HUES48 (cell line): ENCODE measurements at regions not wholly inside any gene's neighbourhood (a gene's known extent, or its start where the extent isn't known, plus 50 kb on each side); places are given as distances from the start of the nearest gene placed in this dataset.
"Not testable (repeated sequence)": the region's sequence is repeated elsewhere in the genome, so short reads cannot be mapped to it uniquely, and the experiment has no call there.

ENCODE experiments used
- H3K27ac ChIP-seq: one replicate; pipeline ENCODE4 v1.7.0; 2013; ENCODE audit warnings: low read depth, low read length, inconsistent platforms
- H3K27me3 ChIP-seq: 2 replicates; pipeline ENCODE4 v1.6.1; 2013; ENCODE audit warnings: mild to moderate bottlenecking, low read length; ENCODE audit not compliant: control insufficient read depth, insufficient read depth
- H3K36me3 ChIP-seq: 2 replicates; pipeline ENCODE4 v1.6.1; 2013; ENCODE audit warnings: low read length; ENCODE audit not compliant: control insufficient read depth, insufficient read depth
- H3K4me1 ChIP-seq: 2 replicates; pipeline ENCODE4 v1.6.1; 2013; ENCODE audit warnings: mild to moderate bottlenecking, low read length; ENCODE audit not compliant: control insufficient read depth, insufficient read depth
- H3K4me3 ChIP-seq: 2 replicates; pipeline ENCODE4 v1.5.1; 2013; ENCODE audit warnings: mild to moderate bottlenecking, low read depth, low read length
- H3K9ac ChIP-seq: 2 replicates; pipeline ENCODE4 v1.6.1; 2013; ENCODE audit warnings: mild to moderate bottlenecking, low read depth, low read length, moderate library complexity
- H3K9me3 ChIP-seq: 2 replicates; pipeline ENCODE4 v1.6.1; 2013; ENCODE audit warnings: low read length; ENCODE audit not compliant: control insufficient read depth, insufficient read depth

DNA sequence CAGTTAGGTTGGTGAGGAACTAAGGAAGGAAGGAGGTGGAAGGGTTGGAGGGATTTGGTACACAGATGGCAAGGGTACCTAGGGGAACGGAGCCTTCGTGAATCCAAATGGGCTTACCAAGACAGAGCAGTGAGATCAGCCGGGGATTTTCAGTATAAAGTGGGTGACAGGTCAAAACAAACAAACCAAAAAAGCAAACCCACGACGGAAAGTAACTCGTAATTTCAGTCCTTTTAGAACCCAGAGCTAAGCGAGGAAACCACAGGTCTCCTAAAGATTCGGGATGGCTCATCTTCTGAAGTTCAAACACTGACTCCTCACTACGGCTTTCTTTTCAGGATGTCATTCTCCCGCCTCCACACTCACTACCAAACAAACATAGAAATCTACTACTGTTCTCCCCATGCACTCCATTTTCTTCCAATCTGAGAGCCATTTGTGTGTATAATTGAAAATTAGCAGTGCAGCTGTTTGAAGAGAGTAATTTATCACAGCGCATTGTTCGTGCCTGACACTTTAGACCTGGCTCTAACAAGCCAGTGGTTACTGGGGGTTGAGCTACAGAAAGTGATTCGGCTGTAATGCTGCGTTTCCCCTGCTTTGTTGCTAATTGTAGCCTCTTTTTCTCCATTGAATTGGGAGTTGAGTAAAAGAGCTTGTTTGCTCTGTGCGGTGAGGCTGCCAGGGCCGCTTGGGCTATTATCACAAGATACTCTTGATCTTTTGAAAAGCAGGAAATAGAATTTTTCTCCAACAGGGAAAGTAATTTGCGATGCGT lies 64.7 kb upstream of the CCDC39 start:
- Histone ChIP-seq H3K27me3 (no peaks in the 10 kb centered on the region), H3K4me1 (peaks cover 31% of the 10 kb centered on the region), H3K9ac (peak overlapping the region; percentile 8; the same call in 1 of the 2 replicates), H3K4me3 (no peak overlapping the region), H3K27ac (peak overlapping the region; percentile 29), H3K9me3 (no peaks in the 10 kb centered on the region), H3K36me3 (no peaks in the 10 kb centered on the region)

DNA sequence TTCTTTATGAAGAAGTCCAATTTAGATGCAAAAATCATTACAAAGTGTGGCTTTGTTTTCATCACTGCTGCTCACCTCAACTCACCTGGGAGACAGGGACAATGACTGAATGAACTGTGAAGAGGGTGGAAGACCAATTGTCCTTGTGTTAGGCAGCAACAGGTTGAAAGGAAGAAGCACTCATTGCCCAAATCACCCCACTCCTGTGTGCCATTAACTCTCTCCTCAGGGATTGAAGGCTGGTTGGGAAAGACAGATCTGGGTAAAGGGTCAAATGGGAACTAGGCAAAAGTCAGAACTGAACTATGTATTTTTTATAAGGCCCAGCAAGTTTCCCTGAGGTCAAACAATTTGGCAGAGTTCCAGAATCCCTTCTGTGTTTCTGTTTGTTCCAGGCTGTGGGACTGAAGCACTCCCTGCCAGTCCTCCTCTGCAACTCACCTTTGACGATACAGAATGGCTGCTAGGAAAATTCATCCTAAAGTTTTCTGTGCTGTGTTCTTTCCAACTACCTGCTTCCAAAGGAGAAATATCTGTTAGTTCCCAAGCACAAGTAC lies 68.6 kb upstream of the CCDC39 start:
- Histone ChIP-seq H3K9ac (no peak overlapping the region), H3K4me1 (peaks cover 35% of the 10 kb centered on the region), H3K27ac (no peak overlapping the region), H3K4me3 (no peak overlapping the region), H3K27me3 (no peaks in the 10 kb centered on the region), H3K36me3 (no peaks in the 10 kb centered on the region), H3K9me3 (no peaks in the 10 kb centered on the region)

DNA sequence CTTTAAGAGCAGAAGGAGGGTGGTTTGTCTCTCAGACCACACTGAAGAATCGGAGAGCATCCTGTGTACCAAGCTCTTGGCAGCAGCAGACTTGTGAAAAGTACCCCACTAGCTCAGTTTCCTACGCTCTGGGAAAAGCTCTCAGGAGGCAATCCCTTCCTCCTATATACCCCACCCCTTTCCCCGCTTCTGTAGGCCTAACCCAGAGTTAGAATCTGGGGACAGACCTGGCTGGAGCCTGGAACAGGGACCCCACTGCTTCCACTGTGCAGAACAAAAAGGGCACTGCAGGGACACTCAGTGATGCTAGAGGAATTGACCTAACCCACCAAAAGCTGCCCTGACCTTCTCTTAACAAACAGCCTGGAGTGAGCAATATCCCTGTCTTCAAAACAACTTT lies 70.0 kb upstream of the CCDC39 start:
- Histone ChIP-seq H3K9ac (no peak overlapping the region), H3K36me3 (no peaks in the 10 kb centered on the region), H3K4me1 (peaks cover 28% of the 10 kb centered on the region), H3K27me3 (no peaks in the 10 kb centered on the region), H3K27ac (peak overlapping the region; percentile 66), H3K9me3 (no peaks in the 10 kb centered on the region), H3K4me3 (no peak overlapping the region)

DNA sequence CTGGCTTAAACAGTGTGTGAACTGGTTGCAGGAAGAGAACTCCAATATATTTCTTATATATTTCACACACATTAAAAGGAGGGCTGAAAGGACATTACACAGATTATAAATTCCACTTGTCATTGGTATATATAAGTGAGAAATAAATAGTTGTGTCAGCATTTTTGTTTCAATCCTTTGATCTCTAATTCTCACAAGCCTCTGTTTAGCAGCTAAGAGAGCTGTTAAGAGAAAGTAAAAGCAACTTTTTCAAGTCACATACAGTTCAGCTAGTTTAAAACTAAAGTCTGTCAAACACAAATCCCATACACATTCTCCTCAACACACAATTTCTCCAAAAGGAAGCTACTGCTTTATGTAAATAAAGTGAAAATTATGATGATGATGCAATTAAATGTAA lies 70.5 kb upstream of the CCDC39 start:
- no peaks in the 10 kb centered on the region for H3K36me3 ChIP-seq
- H3K4me3 ChIP-seq: no peak overlapping the region
- no peaks in the 10 kb centered on the region for H3K27me3 ChIP-seq
- H3K4me1 ChIP-seq: peaks cover 27% of the 10 kb centered on the region
- no peaks in the 10 kb centered on the region for H3K9me3 ChIP-seq
- no peak overlapping the region for H3K9ac ChIP-seq
- peak overlapping the region; percentile 66 for H3K27ac ChIP-seq

DNA sequence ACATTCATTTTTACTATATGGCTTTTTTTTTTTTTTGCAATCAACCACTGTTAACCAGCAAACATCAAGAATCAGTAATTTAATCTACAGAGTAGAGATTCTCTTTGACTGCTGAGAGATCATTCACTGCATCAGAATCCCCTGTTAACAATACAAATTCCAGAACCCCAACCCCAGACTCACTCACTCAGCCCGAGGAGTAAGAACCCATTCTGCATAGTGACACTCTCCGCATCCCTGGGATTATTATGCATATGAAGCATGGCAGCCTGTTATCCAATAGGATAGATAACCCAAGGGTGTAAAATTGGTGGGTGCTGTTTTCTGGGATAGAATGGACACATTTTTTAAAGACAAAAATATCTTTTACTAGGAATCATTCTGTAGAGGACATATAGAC lies 76.3 kb upstream of the CCDC39 start:
- Histone ChIP-seq H3K36me3 (no peaks in the 10 kb centered on the region), H3K9me3 (no peaks in the 10 kb centered on the region), H3K27me3 (no peaks in the 10 kb centered on the region), H3K4me1 (peaks cover 23% of the 10 kb centered on the region), H3K4me3 (no peak overlapping the region), H3K9ac (no peak overlapping the region), H3K27ac (peak overlapping the region; percentile 8)

DNA sequence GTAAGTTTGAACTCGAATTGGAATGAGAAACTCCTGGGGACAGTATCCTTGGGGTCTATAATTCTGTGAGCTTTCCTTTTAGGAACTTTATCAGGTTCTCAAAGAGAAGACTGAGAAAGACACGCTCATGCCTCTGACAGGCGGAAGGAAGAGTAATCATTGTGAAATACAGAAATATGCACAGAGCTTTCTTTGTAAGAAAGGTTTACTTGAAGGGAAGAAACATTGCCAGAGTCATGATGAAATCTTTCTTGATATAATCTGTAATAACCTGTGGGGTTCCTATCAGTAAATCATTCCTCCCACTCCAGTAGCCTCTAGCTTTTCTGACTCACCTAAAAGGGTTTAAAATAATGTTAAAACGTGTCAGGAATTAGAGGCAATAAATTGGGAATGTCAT lies 83.6 kb upstream of the CCDC39 start:
- Histone ChIP-seq H3K27ac (no peak overlapping the region), H3K27me3 (no peaks in the 10 kb centered on the region), H3K9ac (no peak overlapping the region), H3K36me3 (no peaks in the 10 kb centered on the region), H3K4me1 (no peaks in the 10 kb centered on the region), H3K9me3 (peaks cover 6% of the 10 kb centered on the region; the same call in 1 of the 2 replicates), H3K4me3 (no peak overlapping the region)

DNA sequence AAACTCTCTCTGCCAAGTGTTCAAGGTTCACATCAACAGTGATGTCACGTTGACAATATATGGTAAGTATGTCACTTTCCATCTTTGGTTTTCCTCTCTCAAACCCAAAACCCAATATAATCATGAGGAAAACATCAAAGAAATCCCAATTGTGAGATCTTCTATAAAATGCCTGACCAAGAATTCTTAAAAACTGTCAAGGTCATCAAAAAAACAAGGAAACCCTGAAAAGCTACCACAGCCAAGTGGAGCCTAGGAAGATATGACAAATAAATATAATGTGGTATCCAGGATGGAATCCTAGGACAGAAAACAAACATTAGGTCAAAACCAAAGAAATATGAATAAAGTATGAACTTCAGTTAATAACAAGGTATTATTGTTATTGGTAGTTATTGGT lies 85.2 kb upstream of the CCDC39 start:
- Histone ChIP-seq H3K27ac (no peak overlapping the region), H3K36me3 (no peaks in the 10 kb centered on the region), H3K9ac (no peak overlapping the region), H3K4me3 (no peak overlapping the region), H3K9me3 (peaks cover 6% of the 10 kb centered on the region; the same call in 1 of the 2 replicates), H3K27me3 (no peaks in the 10 kb centered on the region), H3K4me1 (no peaks in the 10 kb centered on the region)

DNA sequence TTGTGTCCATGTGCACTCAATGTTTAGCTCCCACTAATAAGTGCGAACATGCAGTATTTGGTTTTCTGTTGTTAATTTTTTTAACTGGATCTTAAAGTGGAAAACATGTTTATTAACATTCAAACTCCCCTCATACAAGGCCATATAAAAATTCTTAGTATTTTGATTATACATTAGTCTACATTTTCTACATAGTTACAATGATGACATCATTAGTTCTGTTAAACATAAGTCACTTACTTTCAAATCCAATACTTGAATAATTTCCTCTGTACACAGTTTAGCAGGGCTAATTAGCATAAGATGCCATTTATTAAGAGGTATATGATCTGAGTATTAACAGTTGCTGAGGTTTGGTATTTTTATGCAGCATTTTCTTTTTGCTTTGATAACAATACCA lies 91.3 kb upstream of the CCDC39 start:
- no peak overlapping the region for H3K9ac ChIP-seq
- no peaks in the 10 kb centered on the region for H3K27me3 ChIP-seq
- no peak overlapping the region for H3K27ac ChIP-seq
- H3K9me3 ChIP-seq: peaks cover 21% of the 10 kb centered on the region
- no peaks in the 10 kb centered on the region for H3K4me1 ChIP-seq
- H3K4me3 ChIP-seq: no peak overlapping the region
- H3K36me3 ChIP-seq: no peaks in the 10 kb centered on the region

DNA sequence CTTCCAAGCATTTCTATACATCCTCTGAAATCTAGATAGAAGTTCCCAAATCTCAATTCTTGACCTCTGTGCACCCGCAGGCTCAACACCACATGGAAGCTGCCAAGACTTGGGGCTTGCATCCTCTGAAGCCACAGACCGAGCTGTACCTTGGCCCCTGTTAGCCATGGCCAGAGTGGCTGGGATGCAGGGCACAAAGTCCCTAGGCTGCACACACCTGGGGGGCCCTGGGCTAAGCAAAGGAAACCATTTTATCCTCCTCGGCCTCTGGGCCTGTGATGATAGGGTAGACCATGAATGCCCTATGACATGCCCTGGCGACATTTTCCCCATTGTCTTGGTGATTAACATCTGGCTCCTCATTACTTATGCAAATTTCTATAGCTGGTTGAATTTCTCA lies 97.1 kb upstream of the CCDC39 start:
- no peak overlapping the region for H3K27ac ChIP-seq
- no peaks in the 10 kb centered on the region for H3K36me3 ChIP-seq
- no peaks in the 10 kb centered on the region for H3K27me3 ChIP-seq
- H3K9ac ChIP-seq: no peak overlapping the region
- H3K4me1 ChIP-seq: no peaks in the 10 kb centered on the region
- H3K9me3 ChIP-seq: peaks cover 34% of the 10 kb centered on the region
- H3K4me3 ChIP-seq: no peak overlapping the region

DNA sequence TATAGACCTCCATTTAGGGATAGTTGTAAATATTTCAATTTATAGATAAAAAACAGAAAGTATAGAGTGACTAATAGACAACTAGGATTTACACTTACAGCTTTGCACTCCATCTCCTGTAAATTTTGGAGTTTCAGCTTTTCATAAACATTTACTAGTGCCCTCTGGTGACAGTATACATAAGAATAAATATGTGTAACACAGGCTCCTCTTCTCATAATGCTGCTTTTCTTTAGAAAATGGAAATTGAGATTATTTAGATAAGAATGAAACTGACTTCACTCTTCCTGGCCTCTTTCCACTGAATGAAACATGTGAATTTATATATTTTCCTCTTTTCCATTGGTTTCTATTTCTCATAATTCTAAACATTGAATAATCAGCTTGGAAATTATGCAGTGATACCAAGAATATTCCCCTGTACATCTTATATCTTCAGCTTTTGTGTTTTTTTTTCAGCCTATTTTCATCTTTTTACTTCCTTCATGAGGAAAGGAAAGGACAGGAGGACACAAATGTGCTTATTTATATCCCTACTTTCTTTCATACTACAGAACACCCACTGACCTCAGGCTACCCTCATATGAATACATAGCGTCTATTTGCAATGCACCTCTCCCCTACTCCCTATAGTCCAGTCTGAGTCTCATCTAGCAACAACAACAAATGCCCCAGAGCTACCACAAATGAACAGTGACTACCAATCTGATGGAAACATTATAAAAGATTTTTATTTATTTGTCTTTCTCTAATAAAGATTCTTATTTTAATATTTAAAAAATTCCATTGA lies 103.1 kb upstream of the CCDC39 start:
- Histone ChIP-seq H3K27me3 (no peaks in the 10 kb centered on the region), H3K4me1 (no peaks in the 10 kb centered on the region), H3K9me3 (peaks cover 12% of the 10 kb centered on the region), H3K36me3 (no peaks in the 10 kb centered on the region), H3K27ac (no peak overlapping the region), H3K4me3 (no peak overlapping the region), H3K9ac (no peak overlapping the region)

DNA sequence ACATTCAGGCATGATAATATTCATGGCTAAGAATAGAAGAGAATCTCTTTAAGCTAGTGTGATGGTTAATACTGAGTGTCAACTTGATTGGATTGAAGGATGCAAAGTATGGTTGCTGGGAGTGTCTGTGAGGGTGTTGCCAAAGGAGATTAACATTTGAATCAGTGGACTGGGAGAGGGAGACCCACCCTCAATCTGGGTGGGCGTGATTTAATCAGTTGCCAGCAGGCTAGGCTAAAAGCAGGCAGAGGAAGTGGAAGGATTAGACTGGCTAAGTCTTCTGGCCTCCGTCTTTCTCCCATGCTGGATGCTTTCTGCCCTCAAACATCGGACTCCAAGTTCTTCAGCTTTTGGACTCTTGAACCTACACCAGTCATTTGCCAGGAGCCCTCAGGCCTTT lies 106.9 kb upstream of the CCDC39 start:
- H3K9ac ChIP-seq, H3K27ac ChIP-seq, H3K4me1 ChIP-seq, H3K27me3 ChIP-seq, H3K4me3 ChIP-seq, H3K36me3 ChIP-seq, H3K9me3 ChIP-seq: not testable (repeated sequence)
